NCI-H1417 treated with DMSO at 0.1 percent for 48 hours (cell line): ENCODE measurements at regions not wholly inside any gene's neighbourhood (a gene's known extent, or its start where the extent isn't known, plus 50 kb on each side); places are given as distances from the start of the nearest gene placed in this dataset.

Experiments
- DNase-seq: peaks from one replicate; lab custom pipeline; 2025; lab: John Stamatoyannopoulos, UW

DNA sequence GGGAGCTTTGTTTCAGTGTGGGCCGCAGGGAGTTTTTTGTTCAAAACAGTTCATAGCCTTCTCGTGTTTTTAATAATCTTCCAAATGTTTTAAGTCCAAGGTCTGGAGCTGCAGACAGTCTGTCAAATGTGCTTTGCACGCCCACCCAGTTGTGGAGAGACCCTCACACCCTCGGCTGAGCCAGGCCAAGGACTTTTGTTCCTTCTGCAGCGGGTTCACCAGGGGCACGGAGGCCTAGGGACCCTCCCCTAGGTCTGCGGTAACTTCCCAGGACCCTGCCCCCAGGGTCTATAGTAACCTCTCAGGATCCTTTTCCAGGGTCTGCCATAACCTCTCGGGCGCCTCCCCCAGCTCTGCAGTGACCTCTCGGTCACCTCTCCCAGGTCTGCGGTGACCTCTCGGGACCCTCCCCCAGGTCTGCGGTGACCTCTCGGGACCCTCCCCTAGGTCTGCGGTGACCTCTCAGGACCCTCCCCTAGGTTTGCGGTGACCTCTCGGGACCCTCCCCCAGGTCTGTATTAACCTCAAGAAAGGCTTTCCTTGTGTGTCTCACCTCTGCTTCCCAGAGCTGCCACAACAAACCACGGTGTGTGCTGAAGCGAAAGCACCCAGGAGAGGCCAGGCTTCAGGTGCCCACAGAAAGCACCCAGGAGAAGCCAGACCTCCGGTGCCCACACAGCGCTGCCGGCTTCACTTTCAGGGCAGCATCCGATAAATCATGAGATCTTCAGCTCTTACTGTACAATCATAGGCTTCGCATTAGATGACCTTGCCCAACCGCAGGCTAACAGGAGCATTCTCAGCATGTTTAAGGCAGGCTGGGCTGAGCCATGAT, 301.9 kb upstream of the SALL3 start:
- no peak for DNase-seq

DNA sequence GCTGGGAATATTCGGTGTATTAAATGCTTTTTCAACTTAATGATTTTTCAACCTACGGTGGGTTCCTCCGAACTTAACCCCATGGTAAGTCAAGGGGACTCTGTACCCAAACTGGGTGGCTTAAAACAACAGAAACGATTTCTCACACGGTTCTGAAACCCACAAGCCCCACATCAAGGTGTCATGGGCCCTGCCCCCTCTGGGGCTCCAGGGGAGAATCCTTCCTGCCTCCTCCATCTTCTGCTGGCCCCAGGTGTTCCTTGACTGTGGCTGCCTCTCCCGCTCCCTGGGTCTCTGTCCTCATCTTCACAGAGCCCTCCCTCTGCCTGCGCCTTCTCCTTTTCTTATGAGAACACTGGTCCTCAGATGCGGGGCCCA, 301.3 kb upstream of the SALL3 start:
- DNase-seq: no peak

DNA sequence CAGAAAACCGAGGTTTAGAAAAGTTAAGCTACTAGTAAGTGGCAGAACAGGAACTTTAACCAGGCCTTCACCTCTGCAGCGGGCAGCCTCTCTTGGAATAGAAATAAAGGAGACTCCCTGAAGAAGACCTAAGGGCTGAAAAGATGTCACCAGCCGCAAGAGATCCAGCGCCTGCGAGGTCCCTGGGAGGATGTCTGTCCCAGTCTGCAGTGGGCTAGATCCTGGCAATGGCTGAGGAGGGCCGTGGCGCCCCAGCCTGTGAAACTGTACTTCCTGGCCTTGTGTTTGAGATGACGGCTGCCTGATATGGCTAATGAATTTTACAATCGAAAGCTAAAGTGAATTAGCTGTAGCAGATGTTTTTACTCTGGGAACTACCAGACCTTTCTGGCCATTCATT, 300.6 kb upstream of the SALL3 start:
- no peak for DNase-seq

DNA sequence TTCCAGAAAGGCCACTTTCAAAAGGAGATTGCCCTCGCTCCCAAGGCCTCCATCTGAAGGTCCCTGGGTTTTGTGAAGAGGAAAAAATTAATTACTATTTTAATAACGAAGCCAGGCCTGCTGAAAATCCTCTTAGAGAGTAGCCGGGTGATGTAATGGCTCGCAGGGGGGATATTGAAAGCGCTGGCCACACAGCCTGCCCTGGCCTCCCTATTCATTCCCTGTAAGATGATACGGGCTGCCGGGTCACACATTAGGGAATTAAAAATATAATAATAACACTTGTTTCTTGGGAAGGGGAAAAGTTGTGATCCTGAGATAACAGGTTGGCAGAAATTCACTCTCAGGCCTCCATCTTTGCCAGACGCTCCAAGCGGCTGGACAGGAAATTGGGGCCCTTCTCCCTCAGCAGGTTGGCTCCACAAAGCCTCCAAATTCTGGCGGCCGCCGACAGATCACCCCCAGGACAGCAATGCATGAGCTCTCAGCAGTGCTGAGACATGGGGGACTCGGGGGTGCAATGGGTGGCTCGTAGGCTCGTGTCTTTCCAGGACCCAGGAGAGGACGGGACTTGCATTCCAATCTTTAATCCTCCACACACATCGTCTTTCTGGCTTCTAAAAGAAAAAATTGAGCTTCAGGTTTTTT, 299.9 kb upstream of the SALL3 start:
- no peak for DNase-seq

DNA sequence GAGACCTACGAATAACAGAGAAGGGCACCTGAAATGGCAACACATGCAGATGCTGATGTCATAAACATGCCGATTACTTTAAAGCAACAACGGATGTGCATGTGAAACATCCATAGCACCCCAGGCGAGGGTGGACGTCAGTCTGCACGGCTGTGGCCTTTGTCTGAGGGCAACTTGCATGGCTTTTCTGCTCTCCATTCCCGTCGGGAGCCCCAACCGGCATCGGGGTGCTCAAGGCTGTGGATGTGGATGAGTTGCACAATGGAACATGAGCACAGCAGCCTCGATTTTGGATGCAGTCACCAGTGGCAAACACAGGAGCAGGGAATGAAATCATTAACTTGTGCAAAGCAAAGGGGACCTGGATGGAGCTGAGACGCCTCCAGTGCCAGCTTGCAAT, 298.2 kb upstream of the SALL3 start:
- DNase-seq: no peak

DNA sequence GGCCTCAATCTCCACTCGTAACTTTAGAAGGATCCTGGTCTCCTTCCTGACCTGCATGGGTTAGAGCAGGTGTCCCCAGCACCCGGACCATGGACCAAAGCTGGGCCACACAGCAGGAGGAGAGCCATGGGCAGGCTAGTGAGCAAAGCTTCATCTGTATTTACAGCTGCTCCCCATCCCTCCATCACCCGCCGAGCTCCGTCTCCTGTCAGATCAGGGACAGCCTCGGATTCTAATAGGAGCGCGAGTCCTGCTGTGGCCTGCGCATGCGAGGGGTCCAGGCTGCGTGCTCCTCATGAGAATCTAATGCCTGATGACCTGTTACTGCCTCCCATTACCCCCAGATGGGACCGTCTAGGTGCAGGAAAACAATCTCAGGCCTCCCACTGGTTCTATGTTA, 297.7 kb upstream of the SALL3 start:
- DNase-seq: no peak

DNA sequence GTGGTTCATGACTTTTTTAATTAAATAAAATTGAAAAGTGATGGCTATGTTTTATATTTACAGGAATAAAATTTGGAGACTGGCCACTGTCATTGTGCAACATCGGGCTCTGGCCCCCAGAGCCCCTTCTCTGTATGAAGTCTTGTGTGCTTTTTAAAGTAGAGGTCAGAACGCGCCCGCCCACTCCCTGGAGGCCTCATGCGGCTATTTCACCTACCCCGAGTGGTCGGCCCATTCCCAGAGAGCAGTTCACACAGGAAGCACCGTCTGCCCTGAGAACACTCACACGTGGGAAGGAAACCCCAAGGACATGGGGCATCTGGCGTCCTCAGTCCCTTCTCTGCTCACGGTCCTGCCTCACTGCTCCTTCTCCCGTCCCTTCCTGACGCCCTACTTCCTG, 296.9 kb upstream of the SALL3 start:
- DNase-seq: no peak

DNA sequence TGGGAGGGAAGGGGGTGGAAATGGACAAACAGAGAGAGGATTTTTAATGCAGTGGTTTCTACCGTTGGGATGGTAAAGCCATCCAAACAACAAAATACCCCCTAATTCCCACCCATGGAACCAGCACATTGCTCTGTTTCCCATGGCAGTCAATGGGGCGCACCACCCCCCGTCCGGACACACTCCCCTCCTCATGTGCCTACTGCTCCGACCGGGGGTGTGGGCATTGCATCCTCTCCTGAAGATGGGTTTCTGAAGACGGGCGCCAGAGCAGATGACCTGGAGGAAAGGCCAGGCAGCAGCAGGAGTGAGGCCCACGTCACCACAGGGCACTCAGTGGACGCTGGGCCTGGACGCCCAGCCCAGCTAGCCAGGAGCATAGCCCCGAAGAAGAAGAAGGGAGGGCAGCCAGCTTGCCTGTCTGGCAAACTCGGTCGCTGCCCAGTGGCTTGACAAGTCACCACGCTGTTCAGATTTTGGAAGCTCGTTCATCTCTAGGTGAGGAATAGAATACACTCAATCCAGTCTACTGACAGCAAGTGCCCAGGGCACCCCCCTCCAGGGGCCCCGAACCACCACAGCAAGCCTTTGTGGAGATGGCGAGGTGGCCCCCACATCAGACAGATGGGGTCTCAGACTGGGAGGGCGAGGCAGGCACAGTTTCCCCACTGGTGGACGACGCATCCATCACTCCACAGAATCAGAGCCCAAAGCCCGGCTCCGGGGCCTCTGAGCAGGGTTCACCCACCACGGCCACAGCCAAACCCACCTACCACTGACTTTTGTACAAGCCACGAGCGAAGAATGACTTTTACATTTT, 296.2 kb upstream of the SALL3 start:
- no peak for DNase-seq

DNA sequence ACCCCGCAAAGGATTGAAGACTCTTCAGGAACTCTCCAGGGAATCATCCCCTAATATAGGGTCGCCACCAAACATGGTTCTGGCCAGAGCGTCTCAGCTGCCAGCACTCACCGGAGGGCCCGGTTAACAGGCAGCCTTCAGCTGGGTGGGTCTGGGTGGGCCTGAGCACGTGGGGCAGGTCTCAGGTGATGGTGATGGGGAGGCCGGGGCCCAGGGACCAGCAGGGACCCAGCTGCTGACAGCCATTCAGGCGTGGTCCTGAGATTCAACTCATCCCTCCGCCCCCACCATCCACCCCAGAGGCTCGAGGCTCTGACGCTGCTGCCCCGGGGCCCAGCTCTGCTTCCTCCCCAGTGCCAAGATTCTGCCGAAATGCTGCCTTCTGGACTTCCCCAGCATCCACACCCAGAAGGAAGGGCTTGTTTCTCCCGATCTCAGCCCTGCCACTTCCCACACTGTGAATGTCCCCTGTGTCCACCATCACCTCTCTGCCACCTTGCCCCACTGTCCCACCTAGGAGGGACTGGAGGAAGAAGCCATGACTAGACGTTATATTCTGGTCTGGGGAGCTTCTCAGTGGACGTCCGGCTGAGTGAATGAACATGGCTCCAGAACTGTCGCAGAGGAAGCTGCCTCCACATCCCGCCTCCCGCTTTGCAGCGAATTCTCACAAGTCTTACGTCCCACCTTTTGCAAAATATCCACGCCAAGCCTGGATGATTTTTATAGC, 294.2 kb upstream of the SALL3 start:
- DNase-seq: no peak

DNA sequence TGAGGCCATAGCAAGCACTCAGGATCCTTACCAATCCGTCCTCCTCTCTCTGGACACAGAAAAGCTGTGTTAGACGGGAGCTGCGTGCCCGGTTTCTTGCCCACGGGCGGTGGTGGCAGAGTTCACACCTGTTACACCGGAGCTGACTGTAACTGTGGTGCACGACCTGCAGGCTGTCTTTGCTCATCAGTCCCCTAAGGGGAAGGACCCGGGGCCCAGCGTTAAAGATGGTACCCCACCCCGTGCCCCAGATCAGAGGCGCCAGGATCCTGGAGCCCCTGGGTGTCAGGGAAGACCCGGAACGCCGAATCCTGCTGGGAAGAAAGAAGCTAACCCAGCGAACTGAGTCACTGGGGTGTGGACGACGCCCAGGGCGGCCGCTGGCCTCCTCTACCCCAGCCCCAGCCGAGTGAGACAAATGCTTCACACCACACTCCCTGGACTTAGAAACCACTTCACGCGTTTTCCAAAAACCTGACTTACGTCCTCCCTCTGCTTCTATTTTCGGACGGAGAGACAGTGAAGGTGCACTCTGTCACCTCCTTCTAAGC, 293.6 kb upstream of the SALL3 start:
- no peak for DNase-seq

DNA sequence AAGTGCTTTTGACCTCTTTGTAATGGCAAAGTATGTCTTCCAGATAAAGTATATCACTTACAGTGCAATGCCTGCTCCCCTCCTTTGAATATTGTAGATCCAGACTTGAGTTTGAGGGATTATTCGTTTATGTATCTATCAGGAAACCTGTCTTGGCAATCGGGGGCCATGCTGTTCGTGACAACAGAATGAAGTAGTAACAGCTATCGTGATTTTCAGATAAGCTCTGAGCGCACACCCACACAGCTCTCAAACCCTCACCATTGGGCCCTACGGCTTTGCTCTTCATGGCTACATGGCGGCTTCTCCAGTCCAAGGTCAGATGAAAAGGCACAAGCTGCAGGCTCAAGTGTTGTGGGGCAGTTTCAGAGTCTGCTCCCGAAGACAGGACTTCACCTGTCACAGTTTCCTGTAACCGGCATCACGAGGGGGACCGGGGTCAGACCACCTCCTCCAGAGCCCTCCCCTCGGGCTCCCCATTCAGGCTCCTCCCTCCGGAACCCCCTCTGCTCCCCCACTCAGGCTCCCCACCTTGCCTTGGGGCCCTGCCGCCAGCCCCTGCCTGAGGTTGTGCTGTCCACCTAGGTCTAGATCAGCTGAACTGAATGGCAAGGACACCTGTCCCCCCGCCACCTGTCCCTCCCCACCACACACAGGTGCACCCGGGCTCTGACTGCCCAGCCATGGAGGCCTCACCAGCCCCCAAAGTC, 292.5 kb upstream of the SALL3 start:
- DNase-seq: no peak

DNA sequence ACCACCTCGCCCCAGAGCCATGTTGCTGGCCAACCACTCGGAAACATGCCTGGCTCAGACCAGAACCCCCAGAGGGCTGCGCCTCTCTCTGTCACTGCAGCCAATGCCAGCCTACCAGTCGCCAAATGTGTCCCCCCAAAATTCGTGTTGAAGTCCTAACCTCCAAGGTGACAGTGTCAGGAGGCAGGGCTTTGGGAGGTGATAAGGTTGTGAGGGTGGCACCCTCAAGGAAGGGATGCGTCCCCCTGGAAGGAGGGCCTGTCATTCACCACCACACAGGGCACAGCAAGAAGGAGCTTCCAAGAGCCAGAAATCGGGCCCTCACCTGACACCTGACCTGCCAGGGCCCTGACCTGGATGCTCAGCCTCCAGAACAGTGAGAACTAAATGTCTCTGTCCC, 291.9 kb upstream of the SALL3 start:
- no peak for DNase-seq

DNA sequence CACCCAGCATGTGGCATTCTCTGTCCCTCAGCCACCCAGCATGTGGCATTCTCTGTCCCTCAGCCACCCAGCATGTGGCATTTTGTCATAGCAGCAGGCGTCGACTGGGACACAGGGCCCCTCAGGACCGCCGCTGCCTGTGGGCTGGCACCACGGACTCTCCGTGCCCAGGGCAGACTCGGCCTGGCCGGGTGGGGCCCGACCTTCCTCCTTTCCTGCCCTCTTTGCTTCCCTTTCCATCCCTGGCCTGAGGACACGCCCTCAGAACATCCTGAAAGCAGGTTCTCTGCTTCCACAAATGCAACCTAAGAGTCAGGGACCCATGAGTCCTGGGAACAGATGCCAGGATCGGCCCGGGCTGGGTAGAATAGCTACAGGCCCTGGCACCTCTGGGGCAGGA, 291.4 kb upstream of the SALL3 start:
- DNase-seq: no peak

DNA sequence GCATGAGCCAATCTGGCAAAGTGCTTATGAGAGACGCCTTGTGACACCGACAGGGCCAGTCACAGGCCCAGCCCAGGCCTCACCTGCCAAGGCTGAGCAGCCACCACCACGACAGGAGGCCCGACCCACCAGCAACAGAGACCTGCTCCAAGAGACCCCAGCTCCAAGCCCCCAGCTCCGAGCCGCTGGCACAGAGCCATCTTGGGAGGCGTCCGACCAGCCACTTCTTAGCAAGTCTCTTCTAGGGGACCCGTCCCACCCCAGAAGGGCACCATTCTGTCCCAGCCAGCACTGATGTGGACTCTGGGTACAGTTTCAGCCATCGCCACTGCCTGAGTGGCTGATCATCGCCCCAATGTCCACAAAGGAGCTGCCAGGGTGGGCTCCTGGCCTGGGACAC, 290.7 kb upstream of the SALL3 start:
- DNase-seq: no peak

DNA sequence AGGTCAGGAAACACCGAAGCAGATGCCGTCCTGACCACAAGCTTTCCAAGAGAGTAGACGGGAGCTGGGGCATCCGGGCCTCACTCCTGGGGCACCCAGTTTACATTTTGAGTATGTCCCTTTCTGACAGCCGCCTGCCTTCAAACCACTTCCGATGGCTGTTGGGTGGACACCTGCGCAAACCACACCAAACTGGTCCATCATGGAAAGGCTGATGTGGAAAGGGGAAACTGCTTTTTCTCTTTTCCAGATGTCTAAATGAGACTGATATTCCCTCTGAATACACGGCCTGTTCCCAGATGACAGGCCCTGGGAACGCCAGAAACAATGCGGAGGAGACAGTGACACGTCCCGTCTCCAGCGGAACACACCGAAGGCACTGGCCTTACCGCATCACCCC, 290.0 kb upstream of the SALL3 start:
- no peak for DNase-seq

DNA sequence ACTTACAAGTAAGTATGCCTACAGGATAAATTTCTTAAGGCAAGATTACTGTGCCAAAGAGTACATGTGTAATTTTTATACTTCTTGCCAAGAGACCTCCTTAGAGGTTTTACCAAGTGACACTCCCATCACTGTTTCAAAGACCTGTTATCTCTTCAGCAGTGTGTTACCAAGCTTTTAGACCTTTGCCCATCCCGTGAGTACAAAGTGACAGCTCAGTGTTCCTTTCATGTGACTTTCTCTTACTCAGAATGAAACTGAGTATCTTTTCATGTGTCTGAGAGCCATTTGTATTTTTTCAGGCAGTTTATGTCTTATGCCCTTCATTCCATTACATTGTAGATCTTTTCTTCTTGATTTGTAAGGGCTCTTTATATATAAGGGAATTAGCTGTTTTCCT, 287.5 kb upstream of the SALL3 start:
- no peak for DNase-seq

DNA sequence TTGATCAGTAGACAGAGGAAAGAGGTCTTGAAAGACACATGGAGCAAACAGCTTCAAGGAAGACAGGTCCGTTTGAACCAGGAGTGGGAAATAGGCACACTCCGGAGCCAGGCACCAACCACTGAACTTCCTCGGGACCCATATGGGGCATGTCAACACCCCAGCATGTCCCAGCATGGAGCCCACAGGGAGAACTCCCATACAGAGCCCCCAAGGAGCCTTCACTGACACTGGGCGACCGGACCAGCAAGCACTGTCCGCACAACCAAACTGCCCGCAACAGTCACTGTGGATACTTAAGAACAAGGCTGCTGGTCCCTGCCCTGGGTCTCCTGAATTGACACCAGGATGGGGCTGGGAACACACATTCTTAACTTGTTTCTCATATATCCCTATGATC, 286.2 kb upstream of the SALL3 start:
- no peak for DNase-seq

DNA sequence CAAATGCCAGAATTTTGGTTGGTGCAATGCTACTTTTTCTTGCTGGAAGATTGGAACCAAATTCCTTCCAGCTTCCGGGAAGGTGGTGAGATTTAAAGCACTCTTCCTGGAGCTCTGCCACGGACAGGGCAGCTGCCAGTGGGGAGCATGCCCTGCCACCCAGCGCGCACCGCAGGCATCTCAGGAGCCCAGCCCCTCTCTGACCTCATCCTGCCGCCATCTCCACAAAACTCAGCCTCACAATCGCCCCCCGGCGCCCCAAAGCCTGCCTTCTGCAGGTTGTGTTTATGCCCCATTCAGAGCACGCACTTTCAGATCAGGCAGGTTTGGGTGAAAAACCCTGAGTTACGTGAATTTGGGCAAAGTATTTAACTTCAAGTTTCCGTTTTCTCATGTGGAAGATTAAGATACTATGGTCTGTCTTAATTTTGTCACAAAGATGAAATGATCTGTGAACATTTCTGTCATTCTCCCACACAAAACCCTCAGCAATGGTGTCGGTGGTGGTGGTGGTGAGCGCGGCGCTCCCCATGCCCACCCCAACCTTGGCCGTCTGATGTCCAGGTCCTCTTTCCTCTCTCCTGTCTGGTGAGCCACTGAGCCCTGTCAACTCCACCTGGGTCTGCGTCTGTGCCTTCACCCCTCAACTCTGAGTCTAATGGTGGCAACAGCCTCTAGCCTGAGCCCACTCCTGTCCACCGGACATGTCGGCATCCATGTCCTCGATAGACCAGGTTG, 282.8 kb upstream of the SALL3 start:
- no peak for DNase-seq

DNA sequence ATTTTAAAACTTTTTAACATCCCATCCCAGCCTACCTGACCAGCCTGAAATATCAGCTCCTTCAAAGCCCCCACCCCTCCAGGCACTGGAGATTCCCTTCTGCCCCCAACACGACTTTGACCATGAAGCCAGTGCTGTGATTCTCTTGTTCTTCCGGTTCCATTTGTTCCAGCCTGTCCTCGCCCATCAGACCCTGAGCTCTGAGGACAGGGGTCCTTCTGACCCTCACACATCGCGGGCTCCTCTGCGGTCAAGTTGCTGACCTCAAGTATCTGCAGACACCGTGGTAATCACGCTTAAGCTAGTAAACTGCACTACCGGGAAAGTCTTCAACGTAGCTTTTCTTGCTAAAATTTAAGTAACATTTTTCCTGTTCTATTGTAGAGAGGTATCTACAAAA, 282.2 kb upstream of the SALL3 start:
- no peak for DNase-seq

DNA sequence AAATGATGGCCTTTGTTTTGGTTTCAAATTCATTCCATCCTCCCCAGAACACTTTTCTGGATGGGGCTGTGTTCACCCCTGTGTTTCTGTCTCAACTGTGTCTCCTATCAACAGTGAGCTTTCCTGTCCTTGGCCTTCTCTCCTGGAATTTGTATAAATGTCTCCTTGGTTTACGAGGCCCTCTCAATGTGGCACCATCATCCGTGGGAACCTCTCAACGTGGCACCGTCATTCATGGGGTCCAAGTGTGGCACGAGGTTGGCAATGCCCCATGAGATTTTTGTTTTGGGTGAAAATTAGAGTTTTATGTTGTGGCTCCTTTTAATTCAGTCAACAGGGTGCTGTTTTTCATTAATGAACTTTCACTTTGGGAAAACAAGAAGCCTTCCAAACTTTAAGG, 280.7 kb upstream of the SALL3 start:
- no peak for DNase-seq

DNA sequence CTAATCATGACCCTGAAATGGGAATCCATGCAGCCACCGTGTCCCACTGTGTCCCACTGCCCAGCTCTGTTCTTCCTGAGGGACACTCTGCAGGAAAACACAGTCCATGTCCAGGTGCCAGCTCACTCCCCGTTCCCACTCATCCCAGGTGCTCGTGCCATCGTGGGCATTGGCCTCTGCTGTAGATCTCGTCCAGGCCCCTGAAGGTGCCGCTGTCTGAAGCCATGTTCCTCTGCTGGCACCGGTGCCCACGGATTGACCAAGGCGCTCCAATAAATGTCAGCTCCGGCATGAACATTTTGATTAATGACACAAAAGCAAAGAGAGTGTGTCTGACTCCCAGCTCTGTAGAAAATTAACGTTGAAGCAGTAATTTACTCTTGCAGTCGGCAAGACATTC, 280.1 kb upstream of the SALL3 start:
- peak; percentile 85 for DNase-seq
